ENCODE measurements at regions not wholly inside any gene's neighbourhood (a gene's known extent, or its start where the extent isn't known, plus 50 kb on each side); places are given as distances from the start of the nearest gene placed in this dataset.
"Not testable (repeated sequence)": the region's sequence is repeated elsewhere in the genome, so short reads cannot be mapped to it uniquely, and the experiment has no call there.

DNA sequence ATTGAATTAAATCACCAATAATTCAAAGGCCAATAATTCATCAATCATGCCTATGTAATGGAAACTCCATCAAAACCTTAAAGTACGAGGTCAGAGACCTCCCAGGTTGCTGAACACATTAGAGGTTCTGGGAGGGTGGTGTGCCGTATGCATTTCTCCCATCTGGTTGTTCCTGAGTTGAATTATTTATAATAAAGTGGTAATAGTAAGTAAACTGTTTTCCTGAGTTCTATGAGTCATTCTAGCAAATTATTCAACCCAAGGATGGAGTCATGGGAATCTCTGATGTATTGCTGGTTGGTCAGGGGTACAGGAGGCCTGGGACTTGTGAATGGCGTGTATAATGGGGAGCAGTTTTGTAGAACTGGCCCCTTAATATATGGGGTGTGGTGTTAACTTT is 191.7 kb downstream of the CARTPT start:
- no peak for DNase-seq

DNA sequence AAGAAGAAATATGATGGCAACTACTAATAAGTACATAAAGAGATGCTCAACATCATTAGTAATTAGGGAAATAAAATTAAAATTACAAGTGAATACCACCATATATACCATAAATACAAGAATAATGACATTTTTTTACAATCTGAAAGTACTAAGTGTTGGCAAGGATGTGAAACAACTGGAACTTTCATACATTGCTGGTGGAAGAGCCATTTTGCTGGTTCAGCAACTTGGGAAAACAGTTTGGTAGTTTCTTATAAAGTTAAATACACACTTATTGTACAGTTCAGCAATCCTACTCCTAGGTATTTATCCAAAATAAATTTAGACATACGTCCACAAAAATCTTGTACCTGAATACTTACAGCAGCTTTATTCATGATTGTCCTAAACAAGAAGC is 192.9 kb downstream of the CARTPT start:
- DNase-seq = no peak

DNA sequence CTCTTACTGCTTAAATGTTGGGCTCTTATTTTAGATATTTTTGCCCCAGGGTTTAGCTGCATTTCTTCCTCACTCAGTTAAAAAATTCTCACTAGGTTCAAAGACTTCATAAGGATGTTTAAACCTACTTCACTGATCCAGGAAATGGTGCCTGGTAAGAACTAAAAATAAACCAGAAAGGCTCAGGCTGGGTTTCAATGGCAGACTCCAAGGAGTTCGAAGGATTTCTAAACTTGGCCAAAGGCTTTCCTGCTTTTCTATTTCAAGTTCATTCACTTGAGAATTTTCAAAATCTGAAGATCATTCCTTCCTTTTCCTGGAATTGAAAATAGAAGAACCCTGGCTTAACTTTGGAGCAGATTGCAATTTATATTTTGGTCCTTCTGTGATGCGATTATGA is 193.0 kb upstream of the MAP1B start:
- DNase-seq = no peak

DNA sequence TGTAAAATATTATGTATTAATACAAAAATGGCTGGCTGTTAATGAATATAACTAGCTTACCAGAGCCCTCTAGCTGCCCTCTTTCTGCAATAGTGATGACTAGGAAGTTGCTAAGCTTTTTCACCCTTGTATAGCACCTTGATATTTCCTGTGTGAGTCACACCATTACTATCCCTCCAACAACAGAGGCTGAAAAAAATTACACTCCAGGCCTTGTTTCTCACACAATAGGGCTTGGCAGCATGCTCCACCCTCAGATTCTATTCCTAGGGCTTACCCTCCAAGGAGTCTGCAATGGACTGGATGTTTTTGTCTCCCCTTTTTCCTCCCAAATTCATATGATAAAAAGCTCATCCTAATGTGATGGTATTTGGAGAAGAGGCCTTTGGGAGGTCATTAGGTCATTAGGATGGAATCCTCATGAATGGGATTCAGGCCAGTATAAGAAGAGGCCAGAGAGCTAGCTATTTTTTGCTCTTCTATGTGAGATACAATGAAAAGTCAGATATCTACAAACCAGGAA is 184.6 kb upstream of the MAP1B start:
- no peak for DNase-seq

DNA sequence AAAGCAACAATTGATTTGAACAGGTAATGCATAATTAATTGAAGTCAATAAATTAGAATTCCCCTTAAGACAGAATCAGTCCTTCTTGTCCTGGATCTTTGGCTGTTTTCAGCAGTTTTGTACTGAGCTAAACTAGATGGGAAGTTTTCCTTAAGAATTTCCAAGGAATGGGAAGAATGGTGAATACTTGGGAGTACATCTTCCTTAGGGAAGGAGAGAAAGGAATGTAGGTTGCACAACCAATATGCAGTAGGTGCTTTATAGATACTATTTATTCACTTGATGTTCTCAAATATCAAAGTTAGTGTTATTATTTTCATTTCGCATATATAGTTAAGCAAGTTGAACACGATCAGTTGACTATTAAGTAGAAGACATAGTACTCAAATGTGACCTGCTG is 183.5 kb upstream of the MAP1B start:
- DNase-seq = no peak

DNA sequence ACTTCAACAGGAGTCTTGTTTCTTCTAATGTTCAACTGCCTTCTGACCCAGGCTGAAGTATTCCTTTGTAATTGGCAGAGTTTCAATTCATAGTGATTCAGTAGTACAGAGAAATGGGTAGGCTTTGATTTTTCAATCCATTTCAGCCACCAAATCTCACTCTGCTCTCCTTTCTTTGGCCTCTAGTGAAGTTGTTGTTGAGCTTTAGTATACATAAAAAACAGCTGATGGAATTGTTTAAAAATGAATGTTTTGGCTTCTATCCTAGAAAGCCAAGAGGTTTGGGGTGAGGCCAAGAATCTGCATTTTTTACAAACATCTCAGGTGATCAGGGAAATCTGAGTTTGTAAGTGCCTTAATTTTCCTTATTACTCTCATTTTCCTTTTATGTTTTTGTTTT is 182.9 kb upstream of the MAP1B start:
- DNase-seq = no peak

DNA sequence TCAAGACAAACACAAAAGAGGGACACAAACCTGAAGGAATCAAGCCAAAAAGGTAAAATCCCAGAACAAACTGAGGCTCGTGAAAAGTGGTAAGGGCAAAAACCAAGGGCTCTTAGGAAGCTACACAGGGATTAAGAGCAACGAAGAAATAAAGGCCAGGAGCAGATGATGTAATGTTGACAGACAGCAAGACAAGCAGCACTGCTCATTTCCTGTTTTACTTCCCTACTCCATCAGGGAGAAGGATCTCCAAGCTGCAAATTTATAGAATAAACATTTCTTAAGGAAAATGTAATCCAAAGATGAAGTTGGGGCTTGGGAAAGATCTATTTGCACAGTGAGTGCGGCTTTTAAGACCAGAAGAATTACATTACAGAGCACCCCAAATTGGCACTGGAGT is 182.3 kb upstream of the MAP1B start:
- no peak for DNase-seq

DNA sequence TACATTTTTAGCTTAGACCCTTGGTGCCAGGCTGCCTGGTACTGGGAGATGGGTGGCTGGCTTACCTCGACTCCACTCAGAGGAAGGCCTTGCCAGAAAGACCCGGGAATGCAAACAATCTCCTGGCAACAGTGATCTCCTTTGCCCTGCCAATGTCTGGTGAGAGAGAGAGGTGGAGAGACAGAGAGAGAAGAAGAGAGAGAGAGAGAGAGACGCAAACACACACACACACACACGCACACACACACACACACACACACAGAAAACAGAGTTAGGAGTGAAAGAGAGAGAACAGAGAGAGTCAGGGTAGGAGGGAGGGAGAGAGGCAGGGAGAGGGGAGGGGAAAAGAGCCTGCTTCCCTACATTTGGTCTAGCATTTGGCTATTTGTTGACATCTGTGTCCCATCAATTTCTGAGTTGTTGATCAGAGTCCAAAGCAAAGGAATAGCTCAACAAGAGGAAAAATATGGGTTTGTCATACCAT is 181.6 kb upstream of the MAP1B start:
- DNase-seq = no peak

DNA sequence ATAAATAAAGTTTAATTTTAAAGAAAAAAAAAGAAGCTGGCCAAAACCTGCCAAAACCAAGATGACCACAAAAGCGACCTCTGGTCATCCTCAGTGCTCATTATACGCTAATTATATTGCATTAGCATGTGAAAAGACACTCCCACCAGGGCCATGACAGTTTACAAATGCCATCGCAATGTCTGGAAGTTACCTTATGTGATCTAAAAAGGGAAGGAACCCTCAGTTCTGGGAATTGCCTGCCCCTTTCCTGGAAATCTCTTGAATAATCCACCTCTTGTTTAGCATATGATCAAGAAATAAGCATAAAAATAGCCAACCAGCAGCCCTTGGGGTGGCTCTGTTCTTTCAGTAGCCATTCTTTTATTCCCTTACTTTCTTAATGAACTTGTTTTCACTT is 178.3 kb upstream of the MAP1B start:
- DNase-seq = no peak

DNA sequence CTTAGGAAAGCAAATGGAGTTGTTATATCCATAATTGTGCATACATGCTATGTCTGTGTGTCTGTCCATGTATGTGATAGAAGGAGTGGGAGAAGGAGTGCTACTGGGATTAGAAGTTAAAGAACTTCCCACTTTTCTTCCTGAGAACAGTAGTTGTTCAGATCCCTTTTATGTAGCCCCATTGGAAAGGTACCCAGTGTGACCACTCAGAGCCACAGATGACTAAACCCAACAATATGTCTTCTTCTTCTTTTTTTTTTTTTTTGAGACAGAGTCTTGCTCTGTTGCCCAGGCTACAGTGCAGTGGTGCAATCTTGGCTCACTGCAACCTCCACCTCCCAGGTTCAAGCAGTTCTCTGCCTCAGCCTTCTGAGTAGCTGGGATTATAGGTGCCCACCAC is 176.7 kb upstream of the MAP1B start:
- not testable (repeated sequence) for DNase-seq

DNA sequence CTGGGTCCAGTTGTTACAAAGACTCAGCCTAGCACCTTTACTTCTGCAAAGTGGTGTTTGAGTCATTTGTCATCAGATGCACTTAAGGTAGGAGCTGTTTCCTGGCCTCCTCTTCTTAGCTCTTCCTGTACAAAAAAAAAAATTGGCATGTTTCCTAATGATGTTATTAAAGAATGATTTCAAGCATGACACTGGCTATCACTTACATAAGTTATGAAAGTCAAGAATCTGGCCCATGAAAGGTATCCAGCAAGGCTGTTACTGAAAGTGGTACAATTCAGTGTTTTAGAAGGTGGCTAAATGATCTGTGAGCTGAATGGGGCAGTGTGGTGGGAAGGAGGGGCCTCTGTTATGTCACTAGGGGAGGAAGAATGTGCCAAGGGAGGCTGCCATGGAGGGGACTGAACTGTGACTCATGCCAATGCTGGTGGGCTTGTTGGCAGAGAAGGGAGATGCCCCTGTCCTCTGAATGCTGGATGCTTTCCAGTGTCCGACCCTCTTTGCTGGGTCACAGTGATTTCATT is 175.1 kb upstream of the MAP1B start:
- DNase-seq = no peak

DNA sequence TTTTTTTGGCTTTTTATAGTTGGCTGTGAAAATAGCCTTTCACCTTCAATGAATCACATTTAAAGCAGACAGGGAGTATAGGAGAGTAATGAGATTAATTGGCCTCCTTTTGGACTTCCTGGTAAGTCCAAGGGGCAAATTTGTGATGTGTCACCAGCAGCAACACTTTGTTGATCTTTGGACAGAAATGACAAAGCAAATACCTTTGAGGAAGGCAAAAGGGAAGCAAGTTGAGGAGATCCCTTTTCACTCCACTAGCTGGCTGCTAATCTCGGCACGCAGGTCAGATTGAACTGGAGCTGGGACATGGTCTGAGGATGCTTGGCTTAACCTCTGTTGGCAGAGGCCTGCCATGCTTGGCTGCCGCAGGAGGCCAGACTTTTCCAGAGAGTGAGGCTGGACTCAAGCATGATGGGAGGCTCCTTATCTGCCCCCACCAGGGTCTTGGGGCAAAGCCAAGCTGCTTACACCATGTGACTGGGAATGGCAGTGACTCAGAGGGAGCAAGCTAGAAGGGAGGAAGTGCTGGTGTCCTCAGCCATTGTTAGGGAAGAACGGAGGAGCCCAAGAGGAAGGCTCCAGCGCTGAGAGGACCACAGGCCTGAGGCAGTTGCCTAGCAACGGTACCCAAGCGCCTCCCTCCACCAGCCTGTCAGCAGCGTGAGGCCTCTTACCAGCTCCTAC is 174.5 kb upstream of the MAP1B start:
- DNase-seq = peak; percentile 22 to 35

DNA sequence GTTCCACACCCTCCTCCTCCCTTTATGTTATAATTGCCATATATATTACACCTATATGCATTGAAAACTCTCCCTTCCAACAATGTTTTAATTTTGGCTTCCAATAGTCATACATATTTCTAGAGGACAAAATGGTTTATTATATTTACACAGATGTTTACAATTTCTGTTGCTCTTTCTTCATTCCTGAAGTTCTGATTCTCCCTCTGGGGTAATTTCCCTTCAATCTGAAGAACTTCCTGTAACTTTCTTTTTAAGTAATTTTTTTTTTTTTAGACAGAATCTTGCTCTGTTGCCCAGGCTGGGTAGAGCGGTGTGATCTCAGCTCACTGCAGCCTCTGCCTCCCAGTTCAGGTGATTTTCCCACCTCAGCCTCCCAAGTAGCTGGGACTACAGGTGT is 173.0 kb upstream of the MAP1B start:
- no peak for DNase-seq

DNA sequence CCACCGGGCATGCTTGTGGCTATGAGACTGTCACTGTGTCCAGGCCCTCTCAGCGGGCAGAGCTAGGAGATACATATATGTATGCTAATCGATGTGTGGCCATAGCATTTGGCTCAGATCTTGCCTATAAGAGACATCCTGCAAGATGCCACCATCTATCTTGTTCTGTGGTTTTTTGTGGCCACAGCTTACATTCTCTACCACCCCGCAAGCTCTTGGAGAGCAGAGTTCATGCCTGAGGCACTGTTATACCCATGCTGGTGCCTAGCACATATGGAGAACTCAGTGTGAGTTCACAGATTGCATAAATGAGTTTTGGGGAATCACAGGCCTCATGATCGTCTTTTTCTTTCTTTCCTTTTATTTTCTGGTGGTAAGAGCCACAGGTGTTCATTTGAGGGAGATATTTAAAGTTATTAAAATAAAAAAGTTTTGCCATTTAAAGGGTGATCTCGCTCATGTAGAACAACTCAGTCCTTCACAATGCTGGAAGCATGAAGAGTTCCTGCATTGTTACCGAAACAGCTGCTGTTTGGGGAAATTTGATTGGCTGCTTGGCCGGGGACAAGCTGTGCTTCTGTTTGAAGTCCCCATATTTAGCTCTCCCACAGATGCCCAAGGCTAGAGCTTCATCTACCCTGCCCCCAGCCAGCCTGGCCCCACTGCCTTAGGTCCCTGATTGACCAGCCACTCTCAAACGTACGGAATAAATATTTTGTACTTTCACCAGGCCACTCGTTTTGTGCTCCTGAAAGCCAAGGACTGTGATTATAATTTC is 169.2 kb upstream of the MAP1B start:
- peak in 1 of 2 experiments; percentile 48 for DNase-seq

DNA sequence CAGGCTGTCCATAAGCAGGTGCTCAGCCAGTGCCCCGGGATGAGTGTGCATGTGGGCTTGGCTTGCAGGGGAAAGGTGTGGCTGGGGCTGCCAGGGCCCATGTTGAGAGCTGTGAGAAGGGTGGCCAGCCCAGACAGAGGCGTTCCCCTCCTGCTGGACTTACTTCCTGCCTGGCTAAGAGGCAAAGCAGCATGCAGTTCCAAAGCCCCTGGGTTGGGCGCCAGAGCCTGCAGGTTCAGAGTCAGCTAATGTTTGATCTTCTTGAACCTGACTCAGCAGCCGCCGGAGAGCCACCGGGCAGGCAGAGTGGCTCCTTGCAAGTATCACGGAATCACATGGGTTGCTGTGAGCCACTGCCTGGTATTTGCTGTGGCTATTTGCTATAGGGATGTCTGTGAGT is 168.4 kb upstream of the MAP1B start:
- DNase-seq = peak in 1 of 2 experiments; percentile 75

DNA sequence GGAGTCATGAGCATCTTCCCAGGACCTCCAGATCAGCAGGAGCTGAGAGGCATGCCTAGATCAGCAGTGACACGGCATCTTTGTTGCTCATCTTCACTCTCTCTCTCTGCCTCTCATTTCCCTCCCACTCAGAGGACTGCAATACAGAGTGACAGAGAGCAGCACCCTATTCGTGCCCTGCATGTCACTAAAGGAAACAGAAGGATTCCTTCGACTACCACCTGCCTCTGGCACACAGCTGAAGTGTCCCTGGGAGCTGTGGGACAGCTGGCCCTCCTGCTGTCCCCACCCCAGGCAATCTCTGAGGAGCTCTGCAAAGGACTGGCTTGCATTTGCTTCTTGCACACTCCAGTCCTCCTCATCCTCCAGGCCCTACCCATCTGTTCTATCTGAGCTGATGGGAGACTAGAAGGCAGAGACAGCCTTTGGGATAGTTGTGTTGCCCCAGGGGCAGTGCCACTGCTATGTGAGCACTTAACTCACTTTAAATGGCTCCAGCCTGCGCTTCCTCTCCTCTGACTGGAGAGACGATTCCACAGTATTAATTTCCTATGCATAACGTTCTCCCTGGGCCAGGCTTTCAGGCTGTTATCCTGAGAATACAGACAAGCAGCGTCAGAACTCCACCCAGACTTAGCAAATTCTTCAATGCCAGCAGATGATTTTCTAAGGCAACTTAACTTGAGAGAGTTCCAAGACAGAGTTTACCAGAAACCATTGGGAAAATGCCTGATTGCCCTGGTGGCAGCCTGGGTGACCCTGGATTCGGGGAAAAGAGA is 167.6 kb upstream of the MAP1B start:
- DNase-seq = peak in 1 of 2 experiments; percentile 53

DNA sequence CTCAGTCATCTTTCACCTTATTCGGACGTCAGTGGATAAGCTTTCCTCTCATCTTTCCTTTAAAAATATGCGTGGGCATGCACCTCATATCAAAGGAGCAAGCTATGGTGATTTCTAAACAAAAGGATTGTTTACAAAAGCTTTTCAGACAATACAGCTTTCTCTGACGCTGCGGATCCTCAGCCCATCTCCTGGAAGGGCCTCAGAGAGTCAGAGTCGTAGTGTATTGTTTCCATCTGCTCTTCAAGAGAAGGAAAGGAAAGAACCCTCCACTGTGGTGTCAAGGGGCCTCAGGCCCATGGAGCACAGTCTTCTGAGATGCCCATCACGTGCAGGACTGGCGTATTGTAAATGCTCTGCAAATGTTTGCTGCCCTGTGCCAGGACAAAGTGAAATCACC is 163.4 kb upstream of the MAP1B start:
- no peak for DNase-seq

DNA sequence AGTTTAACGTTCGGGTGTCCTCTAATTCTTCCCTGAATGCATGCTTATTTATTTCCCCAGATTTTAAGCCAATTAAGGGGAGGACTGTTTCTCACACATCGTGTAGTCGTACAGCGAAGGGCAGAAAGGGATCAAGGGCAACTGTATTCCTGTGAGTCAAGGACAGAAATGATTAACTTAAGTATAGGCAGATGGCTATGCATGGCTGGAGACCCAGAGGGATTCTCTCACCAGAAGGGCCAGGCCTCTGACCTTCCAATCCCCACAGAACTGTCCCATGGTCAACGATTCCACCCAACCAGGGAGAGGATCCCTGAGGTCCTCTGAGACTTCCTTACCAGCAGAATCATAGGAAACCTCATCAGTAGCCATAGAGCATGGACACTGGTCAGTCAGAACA is 161.8 kb upstream of the MAP1B start:
- no peak for DNase-seq

DNA sequence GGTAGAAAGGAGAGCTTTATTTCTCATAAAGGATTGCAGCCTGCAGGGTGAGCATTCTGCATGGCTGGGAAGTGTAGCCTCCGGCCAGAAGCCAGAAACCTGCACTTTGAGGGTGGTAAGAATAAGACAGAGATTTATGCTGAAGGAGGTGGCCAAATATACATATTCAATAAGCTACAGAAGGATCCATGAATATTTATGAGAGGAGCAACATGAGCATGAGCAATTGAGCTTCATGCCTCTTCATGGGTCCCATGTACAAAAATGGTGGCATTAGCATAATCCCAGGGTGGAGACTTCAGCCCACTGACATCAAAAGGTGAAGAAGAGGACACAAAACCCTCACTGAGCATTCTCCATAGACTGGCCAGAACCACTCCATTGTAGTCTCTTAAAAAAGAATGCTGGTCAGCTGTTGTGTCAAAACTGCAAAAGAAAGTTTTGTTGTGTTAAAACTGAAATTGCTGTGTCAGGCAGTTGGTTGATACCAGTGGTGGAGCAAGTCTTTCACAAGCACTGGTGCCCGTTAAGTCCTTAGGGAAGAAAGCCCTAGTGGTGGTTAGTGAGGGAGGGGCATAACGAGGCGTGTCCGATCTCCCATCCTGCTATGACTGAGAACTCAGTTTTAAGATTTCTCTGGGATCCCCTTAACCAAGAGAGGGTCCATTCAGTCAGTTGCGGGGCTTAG is 160.8 kb upstream of the MAP1B start:
- no peak for DNase-seq

DNA sequence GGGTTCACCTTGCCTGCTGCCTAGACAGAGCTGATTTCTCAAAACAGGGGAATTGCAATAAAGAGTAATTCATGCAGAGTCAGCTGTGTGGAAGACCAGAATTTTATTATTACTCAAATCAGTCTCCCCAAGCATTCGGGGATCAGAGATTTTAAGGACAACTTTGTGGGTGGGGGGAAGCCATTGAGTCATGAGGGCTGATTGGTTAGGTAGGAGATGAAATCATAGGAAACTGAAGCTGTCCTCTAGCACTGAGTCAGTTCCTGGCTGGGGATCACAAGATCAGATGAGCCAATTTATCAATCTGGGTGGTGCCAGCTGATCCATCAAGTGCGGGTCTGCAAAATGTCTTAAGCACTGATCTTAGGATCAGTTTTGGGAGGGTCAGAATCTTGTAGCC is 159.1 kb upstream of the MAP1B start:
- no peak for DNase-seq

DNA sequence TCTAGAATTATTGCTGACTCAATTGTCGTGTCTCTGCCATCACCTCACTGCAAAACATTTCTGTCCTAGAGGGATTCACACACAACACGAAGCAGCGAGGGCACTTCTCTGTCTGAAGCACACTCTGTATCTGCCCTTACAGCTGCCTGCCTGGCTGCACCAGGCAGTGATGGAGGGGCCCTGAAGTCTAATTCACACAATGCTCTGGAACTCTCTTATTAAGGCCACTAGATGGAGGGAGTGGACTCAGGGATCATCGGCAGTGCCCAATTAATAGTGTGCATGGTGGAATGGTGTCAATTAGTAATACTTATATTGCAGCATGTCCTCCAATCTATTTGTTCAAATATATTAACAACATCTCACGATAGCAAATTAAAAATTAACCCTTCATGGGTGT is 157.5 kb upstream of the MAP1B start:
- DNase-seq = no peak

DNA sequence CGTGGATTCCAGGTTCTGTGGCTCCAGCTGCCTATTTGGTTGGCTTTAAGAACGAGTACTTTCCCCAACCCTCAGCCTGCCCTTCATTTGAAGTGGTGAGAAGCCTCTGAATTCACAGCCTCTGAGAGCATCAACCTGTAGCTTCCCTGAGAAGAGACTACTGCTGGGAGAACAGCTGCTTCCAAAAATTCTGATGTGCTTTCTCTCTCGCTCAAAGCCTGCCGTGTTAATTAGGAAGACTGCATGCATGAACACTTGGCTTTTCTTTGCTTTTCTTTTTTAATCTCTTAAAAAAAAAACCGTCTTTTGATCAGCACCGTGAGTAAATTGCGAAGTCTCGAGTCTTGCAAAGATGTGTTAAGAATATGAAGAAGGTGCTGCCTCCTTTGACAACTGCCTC is 153.4 kb upstream of the MAP1B start:
- no peak for DNase-seq

DNA sequence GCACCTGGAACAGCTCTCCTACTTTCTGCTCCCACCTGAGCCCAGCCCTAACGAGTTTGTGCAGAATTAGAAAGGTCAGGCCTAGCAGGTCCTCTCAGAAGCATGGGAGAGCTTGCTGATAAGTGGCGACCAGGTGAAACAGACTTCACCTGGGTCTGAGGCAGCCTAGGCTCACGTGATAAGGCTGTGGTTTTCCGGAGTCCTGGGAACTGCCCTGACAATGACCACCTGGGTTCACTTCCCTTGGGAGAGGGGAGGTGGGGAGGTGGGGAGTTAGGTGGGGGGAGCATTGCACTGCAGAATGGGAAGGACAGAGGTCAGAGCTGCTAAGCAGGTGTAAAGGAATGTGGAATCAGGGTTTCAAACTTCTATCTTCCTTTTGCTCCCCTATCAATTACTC is 152.9 kb upstream of the MAP1B start:
- DNase-seq = no peak

All from cerebellar nuclear complex (tissue), 1 donor.